Esophagus (tissue), 2 donors: ENCODE measurements at regions not wholly inside any gene's neighbourhood (a gene's known extent, or its start where the extent isn't known, plus 50 kb on each side); places are given as distances from the start of the nearest gene placed in this dataset.

Experiments used
- H3K27ac ChIP-seq, 2 donors: one replicate each; pipeline ENCODE4 v1.5.1; 2013; ENCODE audit warnings: low read depth in 2 of 2, mild to moderate bottlenecking in 2 of 2, inconsistent platforms in 1 of 2, low read length in 1 of 2, moderate library complexity in 1 of 2
- H3K27me3 ChIP-seq, 2 donors: one replicate each; pipeline ENCODE4 v1.6.1; 2013; ENCODE audit warnings: low read length in 2 of 2, control low read depth in 1 of 2, mild to moderate bottlenecking in 1 of 2; ENCODE audit not compliant: insufficient read depth in 2 of 2, control insufficient read depth in 1 of 2
- H3K36me3 ChIP-seq, 2 donors: one replicate each; pipeline ENCODE4 v1.6.1; 2013; ENCODE audit warnings: low read length in 1 of 2; ENCODE audit not compliant: control insufficient read depth in 2 of 2, insufficient read depth in 2 of 2
- H3K4me1 ChIP-seq, 2 donors: one replicate each; pipeline ENCODE4 v1.6.1; 2013; ENCODE audit warnings: low read length in 1 of 2; ENCODE audit not compliant: control insufficient read depth in 2 of 2, insufficient read depth in 2 of 2
- H3K4me3 ChIP-seq, 2 donors: one replicate each; pipeline ENCODE4 v1.5.1; 2013; ENCODE audit warnings: low read length in 2 of 2, mild to moderate bottlenecking in 2 of 2, low read depth in 1 of 2, moderate library complexity in 1 of 2
- H3K9me3 ChIP-seq, 2 donors: one replicate each; pipeline ENCODE4 v1.6.1; 2013; ENCODE audit warnings: mild to moderate bottlenecking in 2 of 2, low read depth in 1 of 2, low read length in 1 of 2, moderate library complexity in 1 of 2; ENCODE audit not compliant: control insufficient read depth in 2 of 2, insufficient read depth in 1 of 2
- whole genome bisulfite sequencing, 2 donors: extraction: QIAGEN DNeasy Blood & Tissue Kit; methylation state at CpG; one replicate each; pipeline ENCODE4 v1.1.7; 2013; 5-methylcytosine and 5-hydroxymethylcytosine counted together
- donor health status: healthy with polysubstance abuse.
- donor health status: Bipolar disorder and iron deficiency.

DNA sequence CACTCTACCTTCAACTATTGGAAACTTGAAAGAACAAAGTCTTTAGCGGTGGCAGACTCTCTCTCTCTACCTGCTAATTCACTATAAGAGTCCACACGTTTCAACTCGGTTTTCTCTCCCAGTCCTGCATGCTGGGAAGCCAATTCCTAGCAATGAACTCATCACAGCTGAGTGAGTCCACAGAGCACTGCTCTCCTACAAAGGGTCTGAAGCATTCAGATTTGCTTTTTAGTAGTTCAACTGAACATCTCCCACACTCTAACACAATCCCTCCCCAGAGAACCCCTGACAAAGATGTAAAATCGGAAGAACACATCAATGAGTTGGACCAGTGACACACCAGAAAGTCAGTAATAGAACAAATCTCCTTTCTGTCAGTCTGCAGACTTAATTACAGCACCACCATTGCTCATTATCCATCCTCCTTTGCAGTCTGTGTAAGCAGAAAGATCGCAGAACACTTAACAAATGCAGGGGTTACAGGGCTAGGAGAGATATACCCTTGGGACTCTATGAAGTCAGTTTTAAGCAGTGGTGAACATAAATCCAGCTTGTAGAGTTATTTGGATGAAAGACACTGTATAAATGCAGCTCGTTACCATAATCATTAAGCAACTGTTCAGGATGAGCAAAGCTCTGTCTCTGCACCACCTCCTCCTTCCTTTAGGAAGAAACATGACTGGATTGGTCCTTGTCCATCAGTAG lies 353.4 kb upstream of the GRIA1 start:
- H3K4me1 ChIP-seq, result no peaks in the 10 kb centered on the region
- no peaks in the 10 kb centered on the region for H3K27me3 ChIP-seq
- H3K9me3 ChIP-seq, result no peaks in the 10 kb centered on the region
- WGBS, 2 donors, result 64 to 72% methylated on average over 6 of the region's 6 CpGs
- H3K4me3 ChIP-seq, result no peak overlapping the region
- no peak overlapping the region for H3K27ac ChIP-seq
- no peaks in the 10 kb centered on the region for H3K36me3 ChIP-seq

GRCh38 chr5:153147891-153148623 lies 342.4 kb upstream of the GRIA1 start:
- Histone ChIP-seq H3K4me1 (no peaks in the 10 kb centered on the region), H3K9me3 (peaks cover 2 to 8% of the 10 kb centered on the region in 2 donors), H3K27me3 (no peaks in the 10 kb centered on the region), H3K4me3 (no peak overlapping the region), H3K27ac (no peak overlapping the region), H3K36me3 (no peaks in the 10 kb centered on the region)
- 25 to 28% methylated on average over 7 of the region's 7 CpGs for WGBS, 2 donors

GRCh38 chr5:153148624-153148976 lies 341.9 kb upstream of the GRIA1 start:
- WGBS, 2 donors, result 23 to 26% methylated on average over 4 of the region's 4 CpGs
- Histone ChIP-seq H3K4me1 (no peaks in the 10 kb centered on the region), H3K27me3 (no peaks in the 10 kb centered on the region), H3K27ac (no peak overlapping the region), H3K9me3 (peaks cover 0 to 3% of the 10 kb centered on the region in 2 donors), H3K4me3 (no peak overlapping the region), H3K36me3 (no peaks in the 10 kb centered on the region)

DNA sequence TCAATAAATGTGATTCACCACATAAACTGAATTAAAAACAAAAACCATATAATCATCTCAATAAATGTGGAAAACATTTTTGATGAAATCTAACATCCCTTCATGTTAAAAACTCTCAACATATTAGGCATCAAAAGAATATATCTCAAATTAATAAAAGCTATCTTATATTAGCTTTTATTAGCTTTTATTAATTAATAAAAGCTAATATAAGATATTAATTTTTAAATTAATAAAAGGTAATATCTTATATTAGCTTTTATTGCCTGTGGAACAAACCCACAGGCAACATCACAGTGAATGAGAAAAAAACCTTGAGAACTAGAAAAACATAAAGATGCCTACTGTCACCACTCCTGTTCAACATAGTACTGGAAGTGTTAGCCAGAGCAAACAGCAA lies 338.9 kb upstream of the GRIA1 start:
- H3K4me1 ChIP-seq, result no peaks in the 10 kb centered on the region
- H3K9me3 ChIP-seq, result no peaks in the 10 kb centered on the region
- no peak overlapping the region for H3K4me3 ChIP-seq
- no peaks in the 10 kb centered on the region for H3K36me3 ChIP-seq
- H3K27me3 ChIP-seq, result no peaks in the 10 kb centered on the region
- no peak overlapping the region for H3K27ac ChIP-seq

- Histone ChIP-seq H3K27me3 (no peaks in the 10 kb centered on the region), H3K9me3 (no peaks in the 10 kb centered on the region), H3K27ac (no peak overlapping the region), H3K4me1 (no peaks in the 10 kb centered on the region), H3K4me3 (no peak overlapping the region), H3K36me3 (no peaks in the 10 kb centered on the region)
- WGBS, 2 donors, result 79 to 90% methylated on average over 1 of the region's 1 CpG
Observed at GRCh38 chr5:153153086-153153485, 337.4 kb upstream of the GRIA1 start.

DNA sequence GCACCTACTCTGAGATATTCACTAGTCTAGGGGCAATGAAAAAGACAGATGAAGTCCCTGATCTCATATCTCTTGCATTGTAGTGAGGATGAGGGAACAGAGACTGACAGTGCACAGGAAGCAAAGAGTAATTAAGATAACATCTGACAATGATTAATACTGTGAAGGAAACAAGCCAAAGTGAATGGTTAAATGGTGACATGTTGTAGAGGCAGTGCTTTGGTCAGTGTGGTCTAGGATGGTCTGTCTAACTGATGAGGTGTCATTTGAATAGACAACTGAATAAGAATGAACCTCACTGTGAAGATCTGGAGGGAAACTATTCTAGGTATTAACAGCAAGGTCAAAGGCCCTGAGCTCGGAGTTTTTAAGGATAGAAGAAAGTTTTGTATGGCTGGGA lies 333.3 kb upstream of the GRIA1 start:
- Histone ChIP-seq H3K27ac (no peak overlapping the region), H3K36me3 (no peaks in the 10 kb centered on the region), H3K4me1 (no peaks in the 10 kb centered on the region), H3K27me3 (no peaks in the 10 kb centered on the region), H3K4me3 (no peak overlapping the region), H3K9me3 (no peaks in the 10 kb centered on the region)
- 25 to 31% methylated on average over 1 of the region's 1 CpG for WGBS, 2 donors

- no peak overlapping the region for H3K27ac ChIP-seq
- 38 to 39% methylated on average over 1 of the region's 1 CpG for WGBS, 2 donors
- no peaks in the 10 kb centered on the region for H3K9me3 ChIP-seq
- H3K4me1 ChIP-seq, result no peaks in the 10 kb centered on the region
- H3K27me3 ChIP-seq, result no peaks in the 10 kb centered on the region
- H3K4me3 ChIP-seq, result no peak overlapping the region
- H3K36me3 ChIP-seq, result no peaks in the 10 kb centered on the region
Observed at GRCh38 chr5:153158608-153159007, 331.9 kb upstream of the GRIA1 start.

DNA sequence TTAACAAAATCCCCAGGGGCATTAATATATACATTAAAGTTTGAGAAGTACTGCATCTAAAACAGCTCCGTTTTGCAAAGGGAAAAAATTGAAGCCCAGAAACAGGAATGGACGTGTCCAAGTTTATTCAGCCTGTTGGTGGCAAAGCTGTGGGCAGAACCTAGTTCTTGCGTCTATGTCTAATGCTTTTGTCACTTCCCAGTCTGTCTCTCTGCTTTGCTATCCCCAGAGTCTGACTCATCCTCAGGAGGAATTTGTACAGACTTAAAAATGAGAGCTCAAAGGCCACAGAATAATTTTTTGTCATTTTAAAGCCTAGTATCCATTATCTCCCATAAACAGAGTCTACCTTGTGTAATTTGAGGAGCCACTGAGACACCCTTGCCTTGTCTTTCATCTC lies 330.9 kb upstream of the GRIA1 start:
- H3K36me3 ChIP-seq, result no peaks in the 10 kb centered on the region
- H3K4me1 ChIP-seq, result no peaks in the 10 kb centered on the region
- H3K27me3 ChIP-seq, result no peaks in the 10 kb centered on the region
- 30 to 39% methylated on average over 3 of the region's 3 CpGs for WGBS, 2 donors
- no peak overlapping the region for H3K4me3 ChIP-seq
- H3K9me3 ChIP-seq, result no peaks in the 10 kb centered on the region
- H3K27ac ChIP-seq, result no peak overlapping the region

DNA sequence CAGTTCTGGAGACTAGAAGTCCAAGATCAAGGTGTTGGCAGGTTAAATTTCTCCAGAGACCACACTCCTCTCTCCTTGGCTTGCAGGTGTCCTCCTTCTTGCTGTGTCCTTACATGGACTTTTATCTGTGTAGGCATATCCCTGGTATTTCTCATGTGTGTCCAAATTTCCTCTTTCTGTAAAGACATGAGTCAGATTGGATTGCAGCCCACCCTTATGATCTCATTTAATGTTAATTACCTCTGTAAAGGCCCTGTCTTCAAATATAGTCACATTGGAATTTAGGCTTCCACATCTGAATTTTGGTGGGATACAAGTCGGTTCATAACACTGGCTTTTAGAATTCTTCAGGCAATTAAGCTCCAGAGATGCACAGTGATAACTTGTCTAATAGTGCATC lies 322.2 kb upstream of the GRIA1 start:
- no peaks in the 10 kb centered on the region for H3K36me3 ChIP-seq
- no peaks in the 10 kb centered on the region for H3K9me3 ChIP-seq
- H3K27ac ChIP-seq, result no peak overlapping the region
- WGBS, 2 donors, result 81 to 83% methylated on average over 1 of the region's 1 CpG
- H3K4me3 ChIP-seq, result no peak overlapping the region
- H3K27me3 ChIP-seq, result no peaks in the 10 kb centered on the region
- H3K4me1 ChIP-seq, result no peaks in the 10 kb centered on the region

DNA sequence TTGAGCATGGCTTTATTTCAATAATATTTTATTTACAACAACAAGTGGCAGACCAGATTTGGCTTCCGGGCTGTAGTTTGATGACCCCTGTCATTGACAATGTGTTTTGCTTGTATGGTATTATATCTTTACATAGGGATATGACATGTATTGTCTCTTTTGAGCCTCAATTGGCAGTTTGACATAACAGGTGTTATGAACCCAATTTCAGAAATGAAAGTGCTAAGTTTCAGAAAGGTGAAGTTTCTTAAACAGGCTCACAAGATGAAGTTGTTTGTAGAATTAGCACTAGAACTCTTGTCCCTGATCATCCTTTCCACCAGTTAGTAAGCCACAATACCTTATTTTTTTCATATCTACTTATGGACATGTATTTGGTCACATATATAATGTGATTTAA lies 303.0 kb upstream of the GRIA1 start:
- no peaks in the 10 kb centered on the region for H3K27me3 ChIP-seq
- H3K9me3 ChIP-seq, result no peaks in the 10 kb centered on the region
- H3K36me3 ChIP-seq, result no peaks in the 10 kb centered on the region
- 92 to 97% methylated on average over 1 of the region's 1 CpG for WGBS, 2 donors
- no peak overlapping the region for H3K27ac ChIP-seq
- no peaks in the 10 kb centered on the region for H3K4me1 ChIP-seq
- no peak overlapping the region for H3K4me3 ChIP-seq
